Body of pancreas (tissue), 4 donors: ENCODE measurements at regions not wholly inside any gene's neighbourhood (a gene's known extent, or its start where the extent isn't known, plus 50 kb on each side); places are given as distances from the start of the nearest gene placed in this dataset.

Experiments used
- ATAC-seq: fragments of 150-250 bp; one replicate; pipeline ENCODE4 v1.9.1; 2016
- DNase-seq, 4 donors: peaks; one replicate each; pipeline ENCODE4 v3.0.0-alpha.2; 2019
- H3K27ac ChIP-seq, 4 donors: fragments of 200-600 bp; sonication (generic); 1 replicate in 3 of 4; 2 replicates in 1 of 4; pipeline versions ENCODE4 v1.5.1 to v1.6.1; 2016 to 2019; ENCODE audit warnings: mild to moderate bottlenecking in 1 of 4, mixed read lengths in 1 of 4, moderate library complexity in 1 of 4
- H3K27me3 ChIP-seq, 2 donors: fragments of 200-600 bp; sonication (generic); one replicate each; pipeline ENCODE4 v1.6.0; 2016; ENCODE audit warnings: mild to moderate bottlenecking in 1 of 2
- H3K36me3 ChIP-seq, 2 donors: fragments of 200-600 bp; sonication (generic); replicated peaks in 1 of 2; 2 replicates each; pipeline ENCODE4 v1.5.1; 2016; ENCODE audit warnings: low read depth in 2 of 2; ENCODE audit not compliant: insufficient read depth in 1 of 2
- H3K4me1 ChIP-seq: fragments of 200-600 bp; sonication (generic); one replicate; pipeline ENCODE4 v1.6.0; 2016
- H3K4me3 ChIP-seq, 2 donors: fragments of 200-600 bp; sonication (generic); 1 replicate in 1 of 2; 2 replicates in 1 of 2; pipeline ENCODE4 v1.5.1; 2016 to 2019
- H3K9me3 ChIP-seq, 3 donors: fragments of 200-600 bp; sonication (generic); 1 replicate in 2 of 3; 2 replicates in 1 of 3; pipeline ENCODE4 v1.5.1; 2016
- POLR2A ChIP-seq, 3 donors: fragments of 450-650 bp; IDR thresholded peaks; one replicate each; pipeline ENCODE4 v1.6.1; 2016; ENCODE audit warnings: antibody characterized with exemption in 3 of 3, mild to moderate bottlenecking in 2 of 3
- WGBS, 2 donors: methylation state at CpG; one replicate each; pipeline ENCODE4 v1.1.5; 2017; 5-methylcytosine and 5-hydroxymethylcytosine counted together
- intact Hi-C: fragments of 100-400 bp; cut with DNase I; formaldehyde crosslinking; loops from one replicate; pipeline ENCODE4 v1.15.1; 2023
- TF ChIP-seq, protein P1 (sequence below), 7 experiments: fragments of 450-650 bp in 4 of 7; fragments of 200-600 bp in 3 of 7; sonication (generic) in 3 of 7; IDR thresholded peaks; one replicate each; pipeline ENCODE4 v1.5.1; 2016 to 2019; ENCODE audit warnings: antibody characterized with exemption in 7 of 7

DNA sequence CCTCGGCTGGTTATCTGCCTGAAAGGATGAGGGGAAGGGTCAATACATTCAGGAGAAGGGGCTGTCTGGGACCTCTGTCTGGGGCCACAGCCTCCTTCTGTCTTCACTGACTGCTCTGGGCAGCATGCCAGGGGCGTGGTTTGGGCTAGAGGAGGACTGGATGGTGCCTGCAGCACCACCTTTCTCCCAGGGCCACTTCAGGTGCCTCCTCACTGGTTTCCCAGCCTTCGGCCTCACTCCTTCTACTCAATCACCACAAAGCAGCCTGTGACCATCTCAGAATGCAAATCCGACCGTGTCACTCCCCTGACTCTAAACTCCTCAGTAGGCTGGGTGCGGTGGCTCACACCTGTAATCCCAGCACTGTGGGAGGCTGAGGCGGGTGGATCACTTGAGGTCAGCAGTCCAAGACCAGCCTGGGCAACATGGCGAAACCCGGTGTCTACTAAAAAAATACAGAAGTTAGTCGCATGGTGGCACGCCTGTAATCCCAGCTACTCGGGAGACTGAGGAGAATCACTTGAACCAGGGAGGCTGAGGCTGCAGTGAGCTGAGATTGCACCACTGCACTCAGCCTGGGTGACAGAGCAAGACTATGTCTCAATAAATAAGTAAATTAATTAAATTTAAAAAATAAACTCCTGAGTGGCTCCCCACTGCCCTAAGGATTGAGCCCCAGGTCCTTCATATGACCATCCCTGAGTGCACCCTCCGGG is 50.1 kb upstream of the ECE1 start:
- peak; percentile 66 to 83 (median 76) for DNase-seq
- Histone ChIP-seq H3K27ac (peak overlapping the region; percentile 83 to 92 (median 90)), H3K27me3 (no peaks in the 10 kb centered on the region), H3K4me3 (no peak overlapping the region), H3K4me1 (peaks cover 87% of the 10 kb centered on the region), H3K9me3 (no peaks in the 10 kb centered on the region), H3K36me3 (no peaks in the 10 kb centered on the region)
- no peak for ATAC-seq
- intact Hi-C loops, result no loop called here
- TF ChIP-seq, protein P1, sequence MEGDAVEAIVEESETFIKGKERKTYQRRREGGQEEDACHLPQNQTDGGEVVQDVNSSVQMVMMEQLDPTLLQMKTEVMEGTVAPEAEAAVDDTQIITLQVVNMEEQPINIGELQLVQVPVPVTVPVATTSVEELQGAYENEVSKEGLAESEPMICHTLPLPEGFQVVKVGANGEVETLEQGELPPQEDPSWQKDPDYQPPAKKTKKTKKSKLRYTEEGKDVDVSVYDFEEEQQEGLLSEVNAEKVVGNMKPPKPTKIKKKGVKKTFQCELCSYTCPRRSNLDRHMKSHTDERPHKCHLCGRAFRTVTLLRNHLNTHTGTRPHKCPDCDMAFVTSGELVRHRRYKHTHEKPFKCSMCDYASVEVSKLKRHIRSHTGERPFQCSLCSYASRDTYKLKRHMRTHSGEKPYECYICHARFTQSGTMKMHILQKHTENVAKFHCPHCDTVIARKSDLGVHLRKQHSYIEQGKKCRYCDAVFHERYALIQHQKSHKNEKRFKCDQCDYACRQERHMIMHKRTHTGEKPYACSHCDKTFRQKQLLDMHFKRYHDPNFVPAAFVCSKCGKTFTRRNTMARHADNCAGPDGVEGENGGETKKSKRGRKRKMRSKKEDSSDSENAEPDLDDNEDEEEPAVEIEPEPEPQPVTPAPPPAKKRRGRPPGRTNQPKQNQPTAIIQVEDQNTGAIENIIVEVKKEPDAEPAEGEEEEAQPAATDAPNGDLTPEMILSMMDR (IDR thresholded peaks at IDR 0.05), result no peak
- TF ChIP-seq POLR2A (IDR thresholded peaks at IDR 0.05), result no peak
- WGBS, 2 donors, result 43 to 49% methylated on average over 6 to 13 of the region's 13 CpGs
